Lower leg skin (tissue), 3 donors: ENCODE measurements at regions not wholly inside any gene's neighbourhood (a gene's known extent, or its start where the extent isn't known, plus 50 kb on each side); places are given as distances from the start of the nearest gene placed in this dataset.

Experiments
- POLR2A ChIP-seq, 2 donors: fragments of 450-650 bp; IDR thresholded peaks; one replicate each; pipeline ENCODE4 v1.6.1; 2016 to 2017; ENCODE audit warnings: antibody characterized with exemption in 2 of 2, mild to moderate bottlenecking in 1 of 2, moderate library complexity in 1 of 2
- TF ChIP-seq, protein P1 (sequence below), 3 donors: fragments of 450-650 bp; IDR thresholded peaks; one replicate each; pipeline ENCODE4 v1.5.1; 2016; ENCODE audit warnings: antibody characterized with exemption in 3 of 3, mild to moderate bottlenecking in 3 of 3, moderate library complexity in 2 of 3

DNA sequence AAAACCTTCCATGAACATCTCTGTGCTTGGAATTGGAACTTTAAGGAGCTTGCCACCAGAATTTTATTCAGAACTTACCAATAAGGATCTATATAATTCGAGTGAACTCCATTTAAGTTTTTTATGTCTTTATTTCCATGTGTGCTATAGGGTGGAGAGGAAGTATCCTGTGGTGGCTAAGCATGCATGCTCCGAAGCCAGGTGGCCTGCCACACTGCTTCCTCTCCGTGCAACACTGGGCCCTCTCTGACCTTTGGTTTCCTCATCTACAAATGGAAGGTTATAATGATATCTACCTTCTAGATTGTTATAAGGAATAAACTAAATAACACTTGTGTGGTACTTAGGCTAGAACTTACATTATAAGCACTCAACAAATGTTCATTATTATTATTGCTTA is 382.1 kb downstream of the PTPRC start:
- TF ChIP-seq, protein P1, sequence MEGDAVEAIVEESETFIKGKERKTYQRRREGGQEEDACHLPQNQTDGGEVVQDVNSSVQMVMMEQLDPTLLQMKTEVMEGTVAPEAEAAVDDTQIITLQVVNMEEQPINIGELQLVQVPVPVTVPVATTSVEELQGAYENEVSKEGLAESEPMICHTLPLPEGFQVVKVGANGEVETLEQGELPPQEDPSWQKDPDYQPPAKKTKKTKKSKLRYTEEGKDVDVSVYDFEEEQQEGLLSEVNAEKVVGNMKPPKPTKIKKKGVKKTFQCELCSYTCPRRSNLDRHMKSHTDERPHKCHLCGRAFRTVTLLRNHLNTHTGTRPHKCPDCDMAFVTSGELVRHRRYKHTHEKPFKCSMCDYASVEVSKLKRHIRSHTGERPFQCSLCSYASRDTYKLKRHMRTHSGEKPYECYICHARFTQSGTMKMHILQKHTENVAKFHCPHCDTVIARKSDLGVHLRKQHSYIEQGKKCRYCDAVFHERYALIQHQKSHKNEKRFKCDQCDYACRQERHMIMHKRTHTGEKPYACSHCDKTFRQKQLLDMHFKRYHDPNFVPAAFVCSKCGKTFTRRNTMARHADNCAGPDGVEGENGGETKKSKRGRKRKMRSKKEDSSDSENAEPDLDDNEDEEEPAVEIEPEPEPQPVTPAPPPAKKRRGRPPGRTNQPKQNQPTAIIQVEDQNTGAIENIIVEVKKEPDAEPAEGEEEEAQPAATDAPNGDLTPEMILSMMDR (IDR thresholded peaks at IDR 0.05): no peak
- TF ChIP-seq POLR2A (IDR thresholded peaks at IDR 0.05): no peak
